ENCODE measurements at regions not wholly inside any gene's neighbourhood (a gene's known extent, or its start where the extent isn't known, plus 50 kb on each side); places are given as distances from the start of the nearest gene placed in this dataset.

DNA sequence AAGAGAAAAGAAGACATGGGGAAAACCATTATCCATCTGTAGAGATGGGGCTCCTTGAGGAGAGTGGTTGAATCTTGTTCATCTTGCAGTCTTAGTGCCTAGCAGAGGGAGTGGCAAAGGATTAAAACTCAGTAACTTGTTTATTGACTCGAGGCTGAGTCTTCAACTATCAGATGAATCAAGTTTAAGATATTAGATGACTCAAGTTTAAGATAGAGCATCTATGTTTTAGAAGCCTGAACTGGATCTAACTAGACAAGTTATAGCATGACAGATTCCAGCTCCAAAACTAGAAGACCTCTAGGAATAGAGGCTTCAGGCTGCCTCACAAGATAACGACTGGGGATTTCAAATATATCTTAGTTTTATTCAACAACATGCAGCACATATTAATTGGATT, 2277.2 kb upstream of the WWC1 start:
- in situ Hi-C loops (cut with MboI; ENCODE audit: low pct_unique_long_range_greater_than_20kb, low sequenced_read_pairs, unreplicated experiment) = no loop called here
- TF ChIP-seq, protein P1, sequence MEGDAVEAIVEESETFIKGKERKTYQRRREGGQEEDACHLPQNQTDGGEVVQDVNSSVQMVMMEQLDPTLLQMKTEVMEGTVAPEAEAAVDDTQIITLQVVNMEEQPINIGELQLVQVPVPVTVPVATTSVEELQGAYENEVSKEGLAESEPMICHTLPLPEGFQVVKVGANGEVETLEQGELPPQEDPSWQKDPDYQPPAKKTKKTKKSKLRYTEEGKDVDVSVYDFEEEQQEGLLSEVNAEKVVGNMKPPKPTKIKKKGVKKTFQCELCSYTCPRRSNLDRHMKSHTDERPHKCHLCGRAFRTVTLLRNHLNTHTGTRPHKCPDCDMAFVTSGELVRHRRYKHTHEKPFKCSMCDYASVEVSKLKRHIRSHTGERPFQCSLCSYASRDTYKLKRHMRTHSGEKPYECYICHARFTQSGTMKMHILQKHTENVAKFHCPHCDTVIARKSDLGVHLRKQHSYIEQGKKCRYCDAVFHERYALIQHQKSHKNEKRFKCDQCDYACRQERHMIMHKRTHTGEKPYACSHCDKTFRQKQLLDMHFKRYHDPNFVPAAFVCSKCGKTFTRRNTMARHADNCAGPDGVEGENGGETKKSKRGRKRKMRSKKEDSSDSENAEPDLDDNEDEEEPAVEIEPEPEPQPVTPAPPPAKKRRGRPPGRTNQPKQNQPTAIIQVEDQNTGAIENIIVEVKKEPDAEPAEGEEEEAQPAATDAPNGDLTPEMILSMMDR (IDR thresholded peaks at IDR 0.05; ENCODE audit: extremely low read depth, insufficient read depth, missing control alignments) = no peak
- DNase-seq (ENCODE audit: low spot score) = no peak

- DNase-seq (ENCODE audit: low spot score) = no peak
- in situ Hi-C loops (cut with MboI; ENCODE audit: low pct_unique_long_range_greater_than_20kb, low sequenced_read_pairs, unreplicated experiment) = no loop called here
- TF ChIP-seq, protein P1 (IDR thresholded peaks at IDR 0.05; ENCODE audit: extremely low read depth, insufficient read depth, missing control alignments) = no peak
Measured at GRCh38 chr5:166018716-166019115, 2272.7 kb upstream of the WWC1 start.

GRCh38 chr5:166022065-166022464, 2269.4 kb upstream of the WWC1 start:
- TF ChIP-seq, protein P1 (IDR thresholded peaks at IDR 0.05; ENCODE audit: extremely low read depth, insufficient read depth, missing control alignments) = no peak
- DNase-seq (ENCODE audit: low spot score) = no peak
- in situ Hi-C loops (cut with MboI; ENCODE audit: low pct_unique_long_range_greater_than_20kb, low sequenced_read_pairs, unreplicated experiment) = no loop called here

DNA sequence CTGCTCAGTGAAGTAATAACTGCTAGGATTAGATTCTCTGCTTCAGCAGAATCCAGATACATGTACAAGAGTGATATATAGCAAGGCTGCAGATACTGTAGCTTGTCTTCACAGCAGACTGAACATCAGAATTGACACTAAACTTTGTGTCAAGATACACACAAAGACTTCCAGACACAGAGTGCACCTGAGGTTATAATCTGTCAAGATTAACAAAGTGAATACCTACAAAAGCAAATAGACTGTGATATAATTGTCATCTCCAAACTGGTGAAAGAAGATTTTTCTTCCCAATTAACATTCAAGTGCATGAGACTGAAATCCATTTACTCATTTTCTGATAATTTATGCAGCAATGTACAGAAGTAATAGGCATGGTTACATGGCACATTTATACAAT, 2266.5 kb upstream of the WWC1 start:
- TF ChIP-seq, protein P1 (IDR thresholded peaks at IDR 0.05; ENCODE audit: extremely low read depth, insufficient read depth, missing control alignments) = no peak
- in situ Hi-C loops (cut with MboI; ENCODE audit: low pct_unique_long_range_greater_than_20kb, low sequenced_read_pairs, unreplicated experiment) = no loop called here
- DNase-seq (ENCODE audit: low spot score) = no peak

GRCh38 chr5:166027582-166027981, 2263.9 kb upstream of the WWC1 start:
- in situ Hi-C loops (cut with MboI; ENCODE audit: low pct_unique_long_range_greater_than_20kb, low sequenced_read_pairs, unreplicated experiment) = no loop called here
- no peak for DNase-seq (ENCODE audit: low spot score)
- TF ChIP-seq, protein P1 (IDR thresholded peaks at IDR 0.05; ENCODE audit: extremely low read depth, insufficient read depth, missing control alignments) = no peak

GRCh38 chr5:166031926-166032325, 2259.5 kb upstream of the WWC1 start:
- TF ChIP-seq, protein P1 (IDR thresholded peaks at IDR 0.05; ENCODE audit: extremely low read depth, insufficient read depth, missing control alignments) = no peak
- no peak for DNase-seq (ENCODE audit: low spot score)
- in situ Hi-C loops (cut with MboI; ENCODE audit: low pct_unique_long_range_greater_than_20kb, low sequenced_read_pairs, unreplicated experiment) = no loop called here

DNA sequence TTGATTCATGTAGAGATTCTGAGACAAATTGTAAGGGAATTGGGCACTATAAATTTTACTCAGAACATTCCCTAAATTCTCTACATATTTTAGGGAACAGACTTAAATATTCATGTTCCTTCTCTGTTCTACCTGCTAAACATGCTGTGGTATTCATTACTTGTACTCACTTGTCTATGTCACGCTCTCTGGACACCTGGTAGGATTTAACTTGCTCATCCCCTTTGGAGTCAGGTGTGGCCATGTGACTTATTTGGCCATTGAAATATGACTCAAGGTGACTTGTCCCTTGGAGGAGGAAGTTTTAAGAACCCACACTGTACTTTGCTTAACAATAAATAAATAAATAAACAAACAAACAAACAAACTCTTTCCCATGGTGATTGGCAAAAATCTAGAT, 2258.8 kb upstream of the WWC1 start:
- TF ChIP-seq, protein P1 (IDR thresholded peaks at IDR 0.05; ENCODE audit: extremely low read depth, insufficient read depth, missing control alignments) = no peak
- no peak for DNase-seq (ENCODE audit: low spot score)
- in situ Hi-C loops (cut with MboI; ENCODE audit: low pct_unique_long_range_greater_than_20kb, low sequenced_read_pairs, unreplicated experiment) = no loop called here
